ENCODE measurements at regions not wholly inside any gene's neighbourhood (a gene's known extent, or its start where the extent isn't known, plus 50 kb on each side); places are given as distances from the start of the nearest gene placed in this dataset.

DNA sequence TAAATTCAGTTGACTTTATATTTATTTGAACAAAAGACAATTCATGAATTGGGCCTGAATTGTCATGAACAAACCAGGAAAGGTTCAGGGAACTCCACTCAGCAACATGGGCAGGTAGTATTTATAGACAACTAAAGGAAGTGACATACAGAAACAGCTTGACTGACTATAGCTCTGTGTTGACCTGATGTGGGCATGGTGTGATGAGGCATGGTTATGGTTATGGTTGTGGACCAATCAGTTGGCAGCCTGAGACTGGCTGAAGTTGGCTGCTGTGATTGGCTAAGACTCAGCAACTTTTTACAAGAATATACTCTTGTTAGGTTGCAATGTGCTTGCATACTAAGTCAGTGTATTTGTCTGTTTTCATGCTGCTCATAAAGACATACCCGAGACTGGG, 108.4 kb downstream of the HS3ST3B1 start:
- no peak for DNase-seq (ENCODE audit: low spot score in 2 of 2)
- Histone ChIP-seq H3K4me1 (no peaks in the 10 kb centered on the region), H3K27ac (no peak overlapping the region), H3K4me3 (no peak overlapping the region), H3K27me3 (no peaks in the 10 kb centered on the region), H3K9me3 (no peaks in the 10 kb centered on the region), H3K36me3 (no peaks in the 10 kb centered on the region)
- TF ChIP-seq, protein P1, sequence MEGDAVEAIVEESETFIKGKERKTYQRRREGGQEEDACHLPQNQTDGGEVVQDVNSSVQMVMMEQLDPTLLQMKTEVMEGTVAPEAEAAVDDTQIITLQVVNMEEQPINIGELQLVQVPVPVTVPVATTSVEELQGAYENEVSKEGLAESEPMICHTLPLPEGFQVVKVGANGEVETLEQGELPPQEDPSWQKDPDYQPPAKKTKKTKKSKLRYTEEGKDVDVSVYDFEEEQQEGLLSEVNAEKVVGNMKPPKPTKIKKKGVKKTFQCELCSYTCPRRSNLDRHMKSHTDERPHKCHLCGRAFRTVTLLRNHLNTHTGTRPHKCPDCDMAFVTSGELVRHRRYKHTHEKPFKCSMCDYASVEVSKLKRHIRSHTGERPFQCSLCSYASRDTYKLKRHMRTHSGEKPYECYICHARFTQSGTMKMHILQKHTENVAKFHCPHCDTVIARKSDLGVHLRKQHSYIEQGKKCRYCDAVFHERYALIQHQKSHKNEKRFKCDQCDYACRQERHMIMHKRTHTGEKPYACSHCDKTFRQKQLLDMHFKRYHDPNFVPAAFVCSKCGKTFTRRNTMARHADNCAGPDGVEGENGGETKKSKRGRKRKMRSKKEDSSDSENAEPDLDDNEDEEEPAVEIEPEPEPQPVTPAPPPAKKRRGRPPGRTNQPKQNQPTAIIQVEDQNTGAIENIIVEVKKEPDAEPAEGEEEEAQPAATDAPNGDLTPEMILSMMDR (IDR thresholded peaks at IDR 0.05), result no peak
- intact Hi-C loops (cut with DNase I), result no loop called here

DNA sequence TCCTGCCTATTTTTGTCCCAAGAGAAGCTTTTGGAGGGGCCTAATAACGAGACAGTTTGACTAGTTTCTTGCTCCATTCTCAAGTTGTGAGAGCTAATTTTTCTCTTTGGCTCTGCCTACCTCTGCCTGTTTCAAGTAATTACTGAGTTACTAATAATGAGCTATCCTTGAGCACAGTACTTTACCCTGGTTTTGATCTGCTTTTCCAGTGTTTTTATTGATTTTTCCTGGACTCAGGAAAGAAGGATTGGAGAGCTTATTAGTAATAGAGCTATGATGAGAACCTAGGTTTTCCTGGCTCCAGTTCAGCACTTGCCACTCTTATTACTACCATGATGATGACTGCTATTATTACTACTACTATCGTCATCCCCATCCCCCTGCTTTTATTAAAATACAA, 106.7 kb downstream of the HS3ST3B1 start:
- H3K27me3 ChIP-seq, result no peaks in the 10 kb centered on the region
- H3K4me3 ChIP-seq, result no peak overlapping the region
- intact Hi-C loops (cut with DNase I), result no loop called here
- no peak overlapping the region for H3K27ac ChIP-seq
- TF ChIP-seq, protein P1 (IDR thresholded peaks at IDR 0.05), result no peak
- no peaks in the 10 kb centered on the region for H3K9me3 ChIP-seq
- DNase-seq (ENCODE audit: low spot score in 2 of 2), result no peak
- no peaks in the 10 kb centered on the region for H3K4me1 ChIP-seq
- no peaks in the 10 kb centered on the region for H3K36me3 ChIP-seq

- no peak overlapping the region for H3K27ac ChIP-seq
- intact Hi-C loops (cut with DNase I), result no loop called here
- H3K4me1 ChIP-seq, result no peaks in the 10 kb centered on the region
- no peak overlapping the region for H3K4me3 ChIP-seq
- no peaks in the 10 kb centered on the region for H3K36me3 ChIP-seq
- DNase-seq (ENCODE audit: low spot score in 2 of 2), result no peak
- TF ChIP-seq, protein P1 (IDR thresholded peaks at IDR 0.05), result no peak
- H3K9me3 ChIP-seq, result no peaks in the 10 kb centered on the region
- H3K27me3 ChIP-seq, result no peaks in the 10 kb centered on the region
These were observed 104.3 kb downstream of the HS3ST3B1 start for GRCh38 chr17:14405189-14405588.

All from ascending aorta (tissue), 2 donors.